Stomach (tissue), 8 donors: ENCODE measurements at regions not wholly inside any gene's neighbourhood (a gene's known extent, or its start where the extent isn't known, plus 50 kb on each side); places are given as distances from the start of the nearest gene placed in this dataset.

ENCODE experiments used
- DNase-seq, 2 donors: peaks; one replicate each; pipeline versions ENCODE4 v3.0.0 to v3.0.0-alpha.2; 2013 to 2019
- H3K27ac ChIP-seq, 5 donors: fragments of 200-600 bp in 4 of 5; sonication (generic) in 4 of 5; one replicate each; pipeline ENCODE4 v1.5.1; 2013 to 2019; ENCODE audit warnings: mild to moderate bottlenecking in 1 of 5, moderate library complexity in 1 of 5
- H3K27me3 ChIP-seq, 3 donors: fragments of 200-600 bp; sonication (generic); one replicate each; pipeline ENCODE4 v1.5.1; 2017 to 2019; ENCODE audit warnings: mixed run types in 1 of 3
- H3K36me3 ChIP-seq, 4 donors: fragments of 200-600 bp; sonication (generic); 1 replicate in 3 of 4; 2 replicates in 1 of 4; pipeline ENCODE4 v1.5.1; 2016 to 2019
- H3K4me1 ChIP-seq, 4 donors: fragments of 200-600 bp; sonication (generic); one replicate each; pipeline ENCODE4 v1.5.1; 2016 to 2019
- H3K4me3 ChIP-seq, 4 donors: fragments of 200-600 bp; sonication (generic) in 3 of 4; one replicate each; pipeline ENCODE4 v1.5.1; 2016 to 2019; ENCODE audit warnings: mild to moderate bottlenecking in 1 of 4
- H3K9me3 ChIP-seq, 4 donors: fragments of 200-600 bp; sonication (generic); one replicate each; pipeline ENCODE4 v1.5.1; 2016 to 2019
- EP300 ChIP-seq: sonication (generic); formaldehyde crosslinking; IDR thresholded peaks from one replicate; pipeline ENCODE4 v1.6.1; 2017; ENCODE audit warnings: antibody characterized with exemption
- POLR2A ChIP-seq, 4 donors: fragments of 450-650 bp; IDR thresholded peaks; one replicate each; pipeline ENCODE4 v1.6.1; 2016; ENCODE audit warnings: antibody characterized with exemption in 4 of 4, control low read depth in 2 of 4, mild to moderate bottlenecking in 1 of 4, moderate library complexity in 1 of 4
- POLR2AphosphoS5 ChIP-seq, 3 donors: sonication (generic); formaldehyde crosslinking; IDR thresholded peaks; one replicate each; pipeline ENCODE4 v1.6.1; 2016; ENCODE audit warnings: antibody characterized with exemption in 3 of 3
- WGBS, 5 donors: extraction: QIAGEN DNeasy Blood & Tissue Kit in 3 of 5; methylation state at CpG; one replicate each; pipeline versions ENCODE4 v1.1.5 to v1.1.7; 2013 to 2018; 5-methylcytosine and 5-hydroxymethylcytosine counted together
- intact Hi-C: fragments of 100-400 bp; cut with DNase I; formaldehyde crosslinking; loops from one replicate; pipeline ENCODE4 v1.15.1; 2023; ENCODE audit warnings: low total_unique reads
- TF ChIP-seq, protein P1 (sequence below), 7 experiments: fragments of 450-650 bp in 4 of 7; fragments of 200-600 bp in 3 of 7; sonication (generic) in 3 of 7; IDR thresholded peaks; one replicate each; pipeline ENCODE4 v1.5.1; 2016 to 2019; ENCODE audit warnings: antibody characterized with exemption in 7 of 7, control low read depth in 2 of 7, mild to moderate bottlenecking in 1 of 7
- donor health status: healthy with polysubstance abuse.
- donor health status: Bipolar disorder and iron deficiency.
- donor health status: healthy.

DNA sequence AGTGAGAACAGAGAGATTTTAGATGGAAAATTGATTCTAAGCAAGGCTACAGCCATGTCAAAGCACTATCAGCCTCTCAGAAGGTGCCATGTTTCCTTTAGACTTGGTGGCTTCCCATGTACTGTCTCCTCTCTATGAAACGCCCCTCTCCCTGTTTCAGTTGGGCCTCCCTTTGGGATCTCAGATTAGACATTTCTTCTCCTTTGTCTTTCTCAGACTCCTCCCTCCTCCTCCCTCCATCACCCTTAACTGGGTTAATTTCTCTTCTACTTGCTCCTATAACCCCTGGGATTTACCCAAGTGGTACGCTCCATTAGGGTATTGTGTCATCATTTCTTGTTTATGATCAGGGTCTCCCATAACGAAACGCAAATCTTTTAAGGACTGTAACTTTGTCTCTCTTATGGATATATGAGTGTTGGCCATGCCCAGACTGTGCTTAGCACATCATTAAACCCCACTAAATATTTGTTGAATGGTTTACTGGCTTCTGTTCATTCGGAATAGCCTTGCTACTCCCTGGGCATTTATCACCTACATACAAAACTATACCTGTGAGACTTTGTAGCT is 106.8 kb downstream of the FAM9B start:
- intact Hi-C loops, result no loop called here
- no peaks in the 10 kb centered on the region for H3K36me3 ChIP-seq
- WGBS, 5 donors, result 64 to 74% (median 73%) methylated on average over 5 of the region's 5 CpGs

DNA sequence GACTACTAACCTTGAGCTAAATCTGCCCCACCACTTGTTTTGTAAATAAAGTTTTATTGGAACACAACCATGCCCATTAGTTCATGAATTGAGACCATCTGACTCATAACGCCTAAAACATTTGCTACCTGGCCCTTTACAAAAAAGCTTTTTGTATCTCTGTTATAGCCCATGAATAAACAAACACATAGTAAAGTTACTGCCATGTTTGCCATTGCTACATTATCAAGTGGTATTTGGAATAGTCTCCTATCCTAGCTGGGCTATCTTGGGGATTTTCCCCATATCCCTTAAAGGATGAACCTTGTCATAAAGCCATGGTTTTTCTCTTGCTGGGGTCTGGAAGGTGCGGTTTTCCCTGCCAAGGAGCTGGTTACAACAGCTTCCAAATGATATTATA is 112.3 kb downstream of the FAM9B start:
- DNase-seq, result no peak
- Histone ChIP-seq H3K36me3 (no peaks in the 10 kb centered on the region), H3K27ac (no peak overlapping the region), H3K27me3 (peaks cover 0 to 4% (median 0%) of the 10 kb centered on the region in 3 donors), H3K9me3 (no peaks in the 10 kb centered on the region), H3K4me1 (no peaks in the 10 kb centered on the region), H3K4me3 (no peak overlapping the region)
- intact Hi-C loops, result no loop called here
- TF ChIP-seq EP300 (no peak), POLR2A (IDR thresholded peaks at IDR 0.05) (no peak), POLR2AphosphoS5 (IDR thresholded peaks at IDR 0.05) (no peak)
- TF ChIP-seq, protein P1, sequence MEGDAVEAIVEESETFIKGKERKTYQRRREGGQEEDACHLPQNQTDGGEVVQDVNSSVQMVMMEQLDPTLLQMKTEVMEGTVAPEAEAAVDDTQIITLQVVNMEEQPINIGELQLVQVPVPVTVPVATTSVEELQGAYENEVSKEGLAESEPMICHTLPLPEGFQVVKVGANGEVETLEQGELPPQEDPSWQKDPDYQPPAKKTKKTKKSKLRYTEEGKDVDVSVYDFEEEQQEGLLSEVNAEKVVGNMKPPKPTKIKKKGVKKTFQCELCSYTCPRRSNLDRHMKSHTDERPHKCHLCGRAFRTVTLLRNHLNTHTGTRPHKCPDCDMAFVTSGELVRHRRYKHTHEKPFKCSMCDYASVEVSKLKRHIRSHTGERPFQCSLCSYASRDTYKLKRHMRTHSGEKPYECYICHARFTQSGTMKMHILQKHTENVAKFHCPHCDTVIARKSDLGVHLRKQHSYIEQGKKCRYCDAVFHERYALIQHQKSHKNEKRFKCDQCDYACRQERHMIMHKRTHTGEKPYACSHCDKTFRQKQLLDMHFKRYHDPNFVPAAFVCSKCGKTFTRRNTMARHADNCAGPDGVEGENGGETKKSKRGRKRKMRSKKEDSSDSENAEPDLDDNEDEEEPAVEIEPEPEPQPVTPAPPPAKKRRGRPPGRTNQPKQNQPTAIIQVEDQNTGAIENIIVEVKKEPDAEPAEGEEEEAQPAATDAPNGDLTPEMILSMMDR (IDR thresholded peaks at IDR 0.05), result no peak
- 68 to 86% (median 79%) methylated on average over 2 of the region's 2 CpGs for WGBS, 5 donors

More for the DNA sequence above, 106.8 kb downstream of the FAM9B start:
- TF ChIP-seq POLR2AphosphoS5 (IDR thresholded peaks at IDR 0.05), result no peak
- no peak for TF ChIP-seq POLR2A (IDR thresholded peaks at IDR 0.05)
- no peak for TF ChIP-seq EP300
- TF ChIP-seq, protein P1 (IDR thresholded peaks at IDR 0.05), result no peak
- Histone ChIP-seq H3K9me3 (no peaks in the 10 kb centered on the region), H3K27me3 (no peaks in the 10 kb centered on the region), H3K27ac (no peak overlapping the region), H3K4me3 (no peak overlapping the region), H3K4me1 (no peaks in the 10 kb centered on the region)
- DNase-seq, result no peak

DNA sequence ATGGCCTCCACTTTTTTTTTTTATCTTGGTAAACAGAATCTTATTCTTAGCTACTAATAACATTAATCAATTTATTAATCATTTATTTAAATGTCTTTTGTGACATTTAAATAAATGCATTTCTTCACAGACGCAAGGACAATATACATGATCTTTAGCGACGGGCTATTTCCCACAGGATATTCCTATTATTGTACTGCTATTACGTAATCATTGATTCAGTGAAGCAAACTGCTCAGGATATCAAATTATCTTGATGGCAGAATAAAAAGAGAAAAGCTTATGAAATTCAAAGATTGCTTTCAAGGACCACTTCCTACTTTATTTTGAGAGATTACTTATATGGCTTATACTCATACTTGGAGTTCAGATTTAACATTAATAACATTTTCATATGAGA is 114.1 kb downstream of the FAM9B start:
- H3K27ac ChIP-seq, result no peak overlapping the region
- no peaks in the 10 kb centered on the region for H3K9me3 ChIP-seq
- H3K36me3 ChIP-seq, result no peaks in the 10 kb centered on the region
- no peak overlapping the region for H3K4me3 ChIP-seq
- H3K4me1 ChIP-seq, result peaks cover 0 to under 1% (median 0%) of the 10 kb centered on the region in 4 donors
- 80 to 94% (median 86%) methylated on average over 4 of the region's 4 CpGs for WGBS, 5 donors
- no peak for TF ChIP-seq POLR2AphosphoS5 (IDR thresholded peaks at IDR 0.05)
- no peak for TF ChIP-seq POLR2A (IDR thresholded peaks at IDR 0.05)
- TF ChIP-seq EP300, result no peak
- TF ChIP-seq, protein P1 (IDR thresholded peaks at IDR 0.05), result no peak
- DNase-seq, result no peak
- intact Hi-C loops, result no loop called here
- peaks cover 0 to 4% (median 0%) of the 10 kb centered on the region in 3 donors for H3K27me3 ChIP-seq

DNA sequence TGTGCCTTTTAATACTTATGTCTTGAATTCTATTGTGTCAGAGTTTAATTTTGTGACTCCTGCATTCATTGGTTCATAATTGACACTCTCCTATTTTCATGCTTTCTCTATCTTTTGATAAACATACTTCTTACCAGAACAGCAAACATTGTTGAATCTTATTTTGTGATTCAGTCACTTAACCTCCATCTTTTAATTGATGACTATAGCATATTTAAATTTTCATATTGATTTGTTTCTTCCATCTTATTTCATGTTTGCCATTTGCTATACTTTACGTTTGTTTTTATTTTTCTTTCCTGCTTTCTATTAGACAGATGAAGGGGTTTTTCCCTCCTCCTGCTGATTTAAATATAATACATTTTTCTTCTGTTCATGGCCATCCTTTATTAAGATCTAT is 115.5 kb upstream of the FAM9A start:
- Histone ChIP-seq H3K9me3 (no peaks in the 10 kb centered on the region), H3K27ac (no peak overlapping the region), H3K4me1 (peaks cover 0 to 6% (median 0%) of the 10 kb centered on the region in 4 donors), H3K36me3 (no peaks in the 10 kb centered on the region), H3K4me3 (no peak overlapping the region), H3K27me3 (peaks cover 0 to 4% (median 0%) of the 10 kb centered on the region in 3 donors)
- DNase-seq, result no peak
- intact Hi-C loops, result no loop called here
- 47 to 88% (median 72%) methylated on average over 1 of the region's 1 CpG for WGBS, 5 donors
- TF ChIP-seq, protein P1 (IDR thresholded peaks at IDR 0.05), result no peak
- no peak for TF ChIP-seq EP300
- TF ChIP-seq POLR2A (IDR thresholded peaks at IDR 0.05), result no peak
- no peak for TF ChIP-seq POLR2AphosphoS5 (IDR thresholded peaks at IDR 0.05)
